Activated T-helper 1 cell treated with anti-CD3 and anti-CD28 coated beads, Interleukin-12 subunit alpha, Interleukin-12 subunit beta, Interleukin-2, Interleukin-4 antibody, amounts not matched to agents 30 ng/mL and 10 ng/mL and 1 ng/mL, durations not matched to agents 14 hours and 24 hours and 36 hours (primary cell): ENCODE measurements at regions not wholly inside any gene's neighbourhood (a gene's known extent, or its start where the extent isn't known, plus 50 kb on each side); places are given as distances from the start of the nearest gene placed in this dataset.

Experiments used
- DNase-seq: peaks from one replicate; pipeline ENCODE4 v3.0.0; 2021; ENCODE audit warnings: low spot score
- H3K27ac Mint-ChIP-seq: one replicate; pipeline ENCODE4 v1.8.0; 2021; ENCODE audit warnings: mild to moderate bottlenecking, mixed read lengths
- H3K27me3 Mint-ChIP-seq: one replicate; pipeline ENCODE4 v1.8.0; 2022; ENCODE audit warnings: mild to moderate bottlenecking, moderate library complexity, mixed read lengths; ENCODE audit not compliant: insufficient read depth
- H3K36me3 Mint-ChIP-seq: one replicate; pipeline ENCODE4 v1.8.0; 2021; ENCODE audit warnings: low read depth, mixed read lengths
- H3K4me1 Mint-ChIP-seq: one replicate; pipeline ENCODE4 v1.8.0; 2021; ENCODE audit warnings: low read depth, mixed read lengths
- H3K4me3 Mint-ChIP-seq: one replicate; pipeline ENCODE4 v1.8.0; 2021; ENCODE audit warnings: mild to moderate bottlenecking, moderate library complexity, mixed read lengths
- H3K9me3 Mint-ChIP-seq: one replicate; pipeline ENCODE4 v1.8.0; 2021; ENCODE audit warnings: mixed read lengths
- intact Hi-C: fragments of 100-400 bp; cut with micrococcal nuclease; formaldehyde crosslinking; loops from one replicate; pipeline ENCODE4 v1.15.1; 2024

GRCh38 chr10:4561296-4561695, 264.7 kb upstream of the AKR1E2 start:
- H3K27me3 Mint-ChIP-seq, result peaks cover 16% of the 10 kb centered on the region
- no peaks in the 10 kb centered on the region for H3K36me3 Mint-ChIP-seq
- H3K27ac Mint-ChIP-seq, result no peak overlapping the region
- DNase-seq, result no peak
- H3K4me1 Mint-ChIP-seq, result no peaks in the 10 kb centered on the region
- H3K4me3 Mint-ChIP-seq, result no peak overlapping the region
- H3K9me3 Mint-ChIP-seq, result no peaks in the 10 kb centered on the region
- intact Hi-C loops, result no loop called here

- Mint-ChIP-seq H3K27me3 (peaks cover 15% of the 10 kb centered on the region), H3K4me3 (no peak overlapping the region), H3K4me1 (no peaks in the 10 kb centered on the region), H3K9me3 (no peaks in the 10 kb centered on the region), H3K36me3 (no peaks in the 10 kb centered on the region), H3K27ac (no peak overlapping the region)
- DNase-seq, result no peak
- intact Hi-C loops, result no loop called here
These were observed 268.5 kb upstream of the AKR1E2 start for GRCh38 chr10:4557469-4557868.

GRCh38 chr10:4556527-4556926, 269.5 kb upstream of the AKR1E2 start:
- no peaks in the 10 kb centered on the region for H3K4me1 Mint-ChIP-seq
- H3K27me3 Mint-ChIP-seq, result peaks cover 15% of the 10 kb centered on the region
- no peaks in the 10 kb centered on the region for H3K36me3 Mint-ChIP-seq
- intact Hi-C loops, result no loop called here
- no peak overlapping the region for H3K27ac Mint-ChIP-seq
- no peak overlapping the region for H3K4me3 Mint-ChIP-seq
- no peak for DNase-seq
- H3K9me3 Mint-ChIP-seq, result no peaks in the 10 kb centered on the region

GRCh38 chr10:4555920-4556319, 270.1 kb upstream of the AKR1E2 start:
- H3K27ac Mint-ChIP-seq, result no peak overlapping the region
- no peaks in the 10 kb centered on the region for H3K4me1 Mint-ChIP-seq
- peaks cover 15% of the 10 kb centered on the region for H3K27me3 Mint-ChIP-seq
- no peak overlapping the region for H3K4me3 Mint-ChIP-seq
- H3K9me3 Mint-ChIP-seq, result no peaks in the 10 kb centered on the region
- no peaks in the 10 kb centered on the region for H3K36me3 Mint-ChIP-seq
- no peak for DNase-seq
- intact Hi-C loops, result no loop called here

GRCh38 chr10:4549139-4549653, 276.8 kb upstream of the AKR1E2 start:
- H3K27ac Mint-ChIP-seq, result no peak overlapping the region
- no peaks in the 10 kb centered on the region for H3K36me3 Mint-ChIP-seq
- H3K27me3 Mint-ChIP-seq, result peaks cover 21% of the 10 kb centered on the region
- intact Hi-C loops, result loop anchor here (10.0 kb wide), 1 partner anchor 614 kb away; no protein-coding TSS in a partner anchor
- no peak overlapping the region for H3K4me3 Mint-ChIP-seq
- DNase-seq, result no peak
- H3K4me1 Mint-ChIP-seq, result peaks cover 12% of the 10 kb centered on the region
- no peaks in the 10 kb centered on the region for H3K9me3 Mint-ChIP-seq

DNA sequence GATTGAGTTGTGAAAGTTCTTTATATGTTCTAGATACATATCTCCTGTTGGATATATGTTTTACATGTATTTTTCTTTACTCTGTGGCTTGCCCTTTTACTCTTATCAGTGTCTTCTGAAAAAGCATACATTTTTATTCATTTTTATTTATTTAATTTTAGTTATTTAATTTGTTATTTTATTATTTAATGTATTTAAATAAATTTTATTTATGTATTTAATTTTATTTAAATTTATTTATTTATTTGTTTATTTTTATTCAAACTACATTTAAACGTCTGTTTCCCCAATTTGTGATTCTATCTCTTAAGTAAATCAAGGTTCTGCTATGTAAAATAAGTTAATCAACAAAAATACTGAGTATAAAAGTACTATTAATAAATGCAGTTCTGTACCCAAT, 279.1 kb upstream of the AKR1E2 start:
- Mint-ChIP-seq H3K27ac (no peak overlapping the region), H3K27me3 (peaks cover 14% of the 10 kb centered on the region)
- intact Hi-C loops, result loop anchor here (1.0 to 10.0 kb wide), 2 partner anchors 104 to 612 kb away; no protein-coding TSS in a partner anchor

DNA sequence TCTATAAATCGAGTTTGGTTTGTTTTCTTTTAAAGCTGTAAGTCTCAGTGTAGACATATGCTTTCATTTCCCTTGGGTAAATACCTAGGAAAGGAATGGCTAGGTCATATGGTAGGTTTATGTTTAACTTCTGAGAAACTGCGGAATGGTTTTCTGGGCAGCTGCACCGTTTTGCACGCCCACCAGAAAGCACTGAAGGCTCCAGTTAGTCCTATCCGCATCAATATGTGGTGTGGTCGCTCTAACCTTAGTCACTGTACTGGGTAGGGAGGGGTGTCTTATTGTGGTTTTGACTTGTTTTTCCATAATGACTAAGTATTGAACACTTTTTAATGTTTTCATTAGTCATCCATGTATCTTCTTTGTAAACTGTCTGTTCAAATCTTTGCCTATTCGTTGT, 279.5 kb upstream of the AKR1E2 start:
- intact Hi-C loops, result loop anchor here (1.0 to 10.0 kb wide), 2 partner anchors 105 to 612 kb away; no protein-coding TSS in a partner anchor
- Mint-ChIP-seq H3K27ac (no peak overlapping the region), H3K9me3 (no peaks in the 10 kb centered on the region), H3K27me3 (peaks cover 14% of the 10 kb centered on the region), H3K4me1 (peaks cover 12% of the 10 kb centered on the region), H3K36me3 (no peaks in the 10 kb centered on the region), H3K4me3 (no peak overlapping the region)
- DNase-seq, result no peak

More for the DNA sequence above, 279.1 kb upstream of the AKR1E2 start:
- no peak overlapping the region for H3K4me3 Mint-ChIP-seq
- no peaks in the 10 kb centered on the region for H3K36me3 Mint-ChIP-seq
- DNase-seq, result no peak
- peaks cover 12% of the 10 kb centered on the region for H3K4me1 Mint-ChIP-seq
- no peaks in the 10 kb centered on the region for H3K9me3 Mint-ChIP-seq

DNA sequence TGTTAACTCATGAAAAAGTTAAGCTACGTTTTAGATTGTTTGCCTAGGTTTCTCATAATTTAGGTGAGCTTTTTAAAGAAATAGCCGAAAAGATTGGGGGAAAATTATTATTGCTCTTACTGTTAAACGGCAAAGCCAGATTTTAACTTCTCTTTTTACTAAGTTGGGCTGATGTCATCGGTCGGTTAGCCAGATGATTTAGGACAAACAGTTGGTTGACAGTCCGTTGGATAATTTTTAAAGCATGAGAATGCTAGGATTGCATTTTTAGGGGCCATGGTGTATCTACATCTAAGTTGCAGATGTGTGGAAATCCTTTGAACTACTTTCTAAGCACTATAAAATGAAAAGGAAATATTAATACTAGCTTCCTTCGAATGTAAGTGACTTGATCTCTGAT, 280.9 kb upstream of the AKR1E2 start:
- intact Hi-C loops, result loop anchor here (10.0 kb wide), 1 partner anchor 610 kb away; no protein-coding TSS in a partner anchor
- no peak overlapping the region for H3K4me3 Mint-ChIP-seq
- H3K4me1 Mint-ChIP-seq, result peaks cover 12% of the 10 kb centered on the region

DNA sequence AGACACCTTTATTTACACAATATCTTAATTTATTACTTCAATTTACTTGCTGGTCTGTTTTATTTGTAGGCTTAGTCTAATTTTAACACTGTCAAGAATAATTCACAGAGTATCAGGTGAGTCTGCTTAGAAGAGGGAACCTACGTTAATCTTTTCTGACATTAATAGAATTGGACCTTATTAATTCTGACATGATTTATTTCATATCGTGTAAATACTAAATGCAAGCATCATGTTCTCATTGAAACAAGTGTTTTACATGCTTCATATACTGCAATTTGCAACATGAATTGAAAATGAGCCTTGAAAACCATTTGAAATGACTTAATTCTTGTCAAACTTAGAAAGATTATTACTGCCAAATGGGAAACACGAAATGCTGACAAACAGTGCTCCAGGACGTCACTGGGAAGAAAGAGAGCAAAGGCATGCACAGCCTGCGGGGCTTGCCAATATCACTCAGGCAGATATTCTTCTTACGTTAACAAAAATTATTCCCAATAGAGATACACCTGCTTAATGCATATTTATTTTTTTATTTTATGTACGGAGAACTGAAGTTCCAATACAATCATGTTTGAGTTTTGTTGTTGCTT, 282.0 kb upstream of the AKR1E2 start:
- DNase-seq, result no peak
- peaks cover 14% of the 10 kb centered on the region for H3K27me3 Mint-ChIP-seq
- H3K9me3 Mint-ChIP-seq, result no peaks in the 10 kb centered on the region
- intact Hi-C loops, result loop anchor here (10.0 kb wide), 1 partner anchor 609 kb away; no protein-coding TSS in a partner anchor
- no peak overlapping the region for H3K4me3 Mint-ChIP-seq
- H3K4me1 Mint-ChIP-seq, result peaks cover 12% of the 10 kb centered on the region
- no peaks in the 10 kb centered on the region for H3K36me3 Mint-ChIP-seq
- H3K27ac Mint-ChIP-seq, result no peak overlapping the region

More for the DNA sequence above, 280.9 kb upstream of the AKR1E2 start:
- peaks cover 14% of the 10 kb centered on the region for H3K27me3 Mint-ChIP-seq
- no peak for DNase-seq
- H3K36me3 Mint-ChIP-seq, result no peaks in the 10 kb centered on the region
- no peak overlapping the region for H3K27ac Mint-ChIP-seq
- H3K9me3 Mint-ChIP-seq, result no peaks in the 10 kb centered on the region

DNA sequence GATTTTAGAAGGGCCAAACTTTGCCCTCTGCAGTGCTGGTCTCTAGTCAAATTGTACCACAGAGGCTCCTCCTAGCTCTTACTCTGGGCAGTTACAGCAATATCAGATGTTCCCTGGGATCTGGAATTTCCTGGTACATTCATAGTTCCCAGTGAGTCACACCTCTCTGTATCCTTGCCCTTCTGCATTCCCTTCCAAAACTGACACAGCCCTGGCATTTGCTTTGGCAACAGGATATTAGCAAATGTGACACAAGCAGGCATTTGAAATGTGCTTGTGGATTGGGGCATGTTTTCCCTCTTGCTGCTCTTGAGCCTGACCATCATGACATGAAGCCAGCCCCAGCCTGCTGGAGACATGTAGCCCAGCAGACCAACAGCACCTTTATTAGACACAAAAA, 284.7 kb upstream of the AKR1E2 start:
- no peaks in the 10 kb centered on the region for H3K36me3 Mint-ChIP-seq

DNA sequence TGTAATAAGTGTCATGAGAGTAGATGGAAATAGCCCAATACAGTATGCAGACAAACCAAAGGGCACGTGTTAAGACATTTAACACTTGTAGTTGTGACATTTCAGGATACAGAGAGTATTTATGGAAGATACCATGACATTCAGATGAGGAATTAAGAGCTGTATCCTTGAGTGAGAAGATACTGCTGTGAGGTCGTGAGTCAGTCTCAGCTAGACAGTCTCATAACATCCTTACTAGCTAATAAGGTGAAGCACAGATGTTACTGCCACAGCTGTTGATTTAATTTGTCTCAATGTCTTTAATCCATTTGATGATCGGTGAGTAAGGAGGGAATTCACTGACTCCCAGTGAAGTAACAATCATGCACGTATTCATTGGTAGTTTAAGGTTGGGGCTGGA, 288.0 kb upstream of the AKR1E2 start:
- DNase-seq, result no peak
- H3K36me3 Mint-ChIP-seq, result no peaks in the 10 kb centered on the region
- H3K27ac Mint-ChIP-seq, result no peak overlapping the region
- no peak overlapping the region for H3K4me3 Mint-ChIP-seq
- H3K4me1 Mint-ChIP-seq, result no peaks in the 10 kb centered on the region
- intact Hi-C loops, result no loop called here
- H3K9me3 Mint-ChIP-seq, result peaks cover 23% of the 10 kb centered on the region
- H3K27me3 Mint-ChIP-seq, result no peaks in the 10 kb centered on the region

More for the DNA sequence above, 284.7 kb upstream of the AKR1E2 start:
- Mint-ChIP-seq H3K4me3 (no peak overlapping the region), H3K27me3 (peaks cover 11% of the 10 kb centered on the region), H3K9me3 (peaks cover 18% of the 10 kb centered on the region), H3K27ac (no peak overlapping the region), H3K4me1 (peaks cover 6% of the 10 kb centered on the region)
- intact Hi-C loops, result loop anchor here (10.0 kb wide), 1 partner anchor 606 kb away; no protein-coding TSS in a partner anchor
- no peak for DNase-seq

DNA sequence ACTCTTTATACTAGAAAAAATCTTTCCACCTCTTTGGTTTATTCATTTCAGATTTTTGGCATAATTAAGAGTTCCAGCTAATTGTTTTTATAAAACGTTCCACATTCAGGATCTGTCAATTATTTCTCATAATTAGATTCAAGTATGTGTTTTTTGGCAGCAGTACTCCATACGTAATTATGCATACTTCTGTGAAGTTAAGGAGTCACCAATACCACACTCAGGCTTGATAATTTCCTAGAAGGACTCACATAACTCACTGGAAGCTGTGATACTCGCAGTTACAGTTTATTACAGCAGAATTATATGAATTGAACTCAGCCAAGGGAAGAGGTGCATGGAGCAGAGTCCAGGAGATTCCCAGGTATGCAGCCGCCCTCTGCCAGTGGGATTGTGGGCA, 290.5 kb upstream of the AKR1E2 start:
- Mint-ChIP-seq H3K36me3 (no peaks in the 10 kb centered on the region), H3K27ac (no peak overlapping the region), H3K4me3 (no peak overlapping the region), H3K9me3 (peaks cover 23% of the 10 kb centered on the region), H3K4me1 (no peaks in the 10 kb centered on the region), H3K27me3 (peaks cover 4% of the 10 kb centered on the region)
- DNase-seq, result no peak
- intact Hi-C loops, result no loop called here

DNA sequence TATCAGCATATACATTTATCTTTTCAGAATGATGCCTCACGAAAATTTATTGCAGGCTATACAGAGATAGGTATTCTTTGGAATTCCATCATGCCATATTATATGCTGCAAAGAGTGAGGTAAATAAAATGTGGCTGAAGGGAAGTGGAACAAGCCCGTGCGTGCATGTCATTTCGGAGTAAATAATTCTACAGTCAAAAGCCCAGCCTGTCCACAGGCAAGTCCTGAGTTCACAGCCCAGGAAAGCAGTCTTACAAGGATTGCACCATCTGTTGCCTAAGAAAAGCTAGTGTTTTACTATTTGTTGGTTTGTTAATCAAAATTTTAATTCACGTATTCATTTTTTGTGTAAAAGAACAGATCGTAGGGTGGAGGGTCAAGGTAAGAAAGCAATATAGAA, 292.4 kb upstream of the AKR1E2 start:
- intact Hi-C loops, result no loop called here
- H3K27me3 Mint-ChIP-seq, result peaks cover 4% of the 10 kb centered on the region
- H3K27ac Mint-ChIP-seq, result no peak overlapping the region
- no peak overlapping the region for H3K4me3 Mint-ChIP-seq
- no peaks in the 10 kb centered on the region for H3K4me1 Mint-ChIP-seq
- no peak for DNase-seq
- peaks cover 23% of the 10 kb centered on the region for H3K9me3 Mint-ChIP-seq
- H3K36me3 Mint-ChIP-seq, result no peaks in the 10 kb centered on the region
